HCT116 (cell line): ENCODE measurements at regions not wholly inside any gene's neighbourhood (a gene's known extent, or its start where the extent isn't known, plus 50 kb on each side); places are given as distances from the start of the nearest gene placed in this dataset.

Source experiments
- ATAC-seq: fragments of 200-7000 bp; cut with Tn5 transposase; 2 replicates; pipeline ENCODE4 v1.9.1; 2020; ENCODE audit warnings: mild to moderate bottlenecking, moderate library complexity
- BruUV-seq: library from RNA; stranded (reverse); fragments of 400-500 nt; replicated peaks from 2 replicates; lab custom pipeline; 2021; lab: Mats Ljungman, UMichigan
- CTCF ChIA-PET: fragments of 300-600 bp; sonication (Branson Sonifier 250); formaldehyde crosslinking; loops from one replicate; lab custom pipeline; 2021; ENCODE audit warnings: antibody characterized with exemption; lab: Charles Lee
- POLR2A ChIA-PET: fragments of 300-600, 350-600 bp; sonication (Branson Sonifier 250); formaldehyde crosslinking; loops from one replicate; lab custom pipeline; 2021; ENCODE audit warnings: antibody characterized with exemption; lab: Charles Lee
- RAD21 ChIA-PET, 2 experiments: fragments of 300-600 bp; sonication (Branson Sonifier 250); formaldehyde crosslinking; loops; one replicate each; lab custom pipeline; 2023; ENCODE audit warnings: low total read pairs in 2 of 2; ENCODE audit not compliant: uncharacterized antibody in 2 of 2, unreplicated experiment in 2 of 2, low non-redundant PET in 1 of 2; lab: Charles Lee
- DNase-seq: peaks from one replicate; pipeline ENCODE4 v3.0.0-alpha.2; 2010; ENCODE audit warnings: low read depth, low spot score
- H2AFZ ChIP-seq: fragments of 200-600 bp; shearing (Covaris generic), sonication (generic); 2 replicates; pipeline ENCODE4 v1.6.1; 2017; ENCODE audit warnings: low read depth, mixed run types, mixed read lengths, antibody characterized with exemption, low read length; ENCODE audit not compliant: poor library complexity, severe bottlenecking
- H3K27ac ChIP-seq: 2 replicates; pipeline ENCODE4 v1.5.1; 2012; ENCODE audit warnings: low read depth, low read length
- H3K27me3 ChIP-seq: fragments of 200-600 bp; sonication (generic); 2 replicates; pipeline ENCODE4 v1.6.1; 2016; ENCODE audit warnings: mixed run types, low read length, mixed read lengths; ENCODE audit not compliant: insufficient read depth
- H3K36me3 ChIP-seq, 2 experiments: fragments of 200-500 bp in 1 of 2; fragments of 200-600 bp in 1 of 2; sonication (Bioruptor generic) in 1 of 2; sonication (generic) in 1 of 2; 2 replicates each; pipeline versions ENCODE4 v1.5.1 to v1.6.1; 2014 to 2016; ENCODE audit warnings: low read length in 2 of 2, inconsistent platforms in 1 of 2, mixed read lengths in 1 of 2, mixed run types in 1 of 2; ENCODE audit not compliant: insufficient read depth in 2 of 2, control insufficient read depth in 1 of 2
- H3K4me1 ChIP-seq, 2 experiments: fragments of 200-600 bp in 1 of 2; sonication (generic) in 1 of 2; 2 replicates each; pipeline versions ENCODE4 v1.5.1 to v1.6.1; 2012 to 2017; ENCODE audit warnings: low read length in 2 of 2, inconsistent platforms in 1 of 2, mild to moderate bottlenecking in 1 of 2, mixed read lengths in 1 of 2, mixed run types in 1 of 2, moderate library complexity in 1 of 2; ENCODE audit not compliant: insufficient read depth in 2 of 2, control insufficient read depth in 1 of 2
- H3K4me2 ChIP-seq: fragments of 200-600 bp; sonication (generic); 2 replicates; pipeline ENCODE4 v1.6.1; 2017; ENCODE audit warnings: mixed run types, low read length, mixed read lengths
- H3K4me3 ChIP-seq, 2 experiments: fragments of 200-600 bp in 1 of 2; sonication (generic) in 1 of 2; replicated peaks in 1 of 2; 2 replicates each; pipeline ENCODE4 v1.5.1; 2011 to 2016; ENCODE audit warnings: low read length in 2 of 2, control low read depth in 1 of 2, low read depth in 1 of 2, mild to moderate bottlenecking in 1 of 2, mixed read lengths in 1 of 2, mixed run types in 1 of 2
- H3K79me2 ChIP-seq: fragments of 200-600 bp; sonication (generic); 2 replicates; pipeline ENCODE4 v1.6.1; 2017; ENCODE audit warnings: mild to moderate bottlenecking, mixed run types, low read length, moderate library complexity, mixed read lengths; ENCODE audit not compliant: insufficient read depth
- H3K9ac ChIP-seq: fragments of 200-600 bp; sonication (generic); 2 replicates; pipeline ENCODE4 v1.6.1; 2016; ENCODE audit warnings: low read length, mixed read lengths
- H3K9me2 ChIP-seq: fragments of 200-600 bp; sonication (generic), shearing (Covaris generic); 2 replicates; pipeline ENCODE4 v1.6.1; 2017; ENCODE audit warnings: mixed run types, mild to moderate bottlenecking, moderate library complexity; ENCODE audit not compliant: insufficient read depth
- H3K9me3 ChIP-seq, 2 experiments: fragments of 200-500 bp in 1 of 2; fragments of 200-600 bp in 1 of 2; sonication (Bioruptor generic) in 1 of 2; sonication (generic) in 1 of 2; 2 replicates each; pipeline ENCODE4 v1.6.1; 2014 to 2017; ENCODE audit warnings: low read length in 2 of 2, mixed read lengths in 2 of 2, inconsistent platforms in 1 of 2, low read depth in 1 of 2, mild to moderate bottlenecking in 1 of 2, mixed run types in 1 of 2, moderate library complexity in 1 of 2; ENCODE audit not compliant: control insufficient read depth in 1 of 2, insufficient read depth in 1 of 2
- H4K20me1 ChIP-seq: fragments of 200-600 bp; sonication (generic), shearing (Covaris generic); 2 replicates; pipeline ENCODE4 v1.6.1; 2017; ENCODE audit warnings: mixed run types, mild to moderate bottlenecking, moderate library complexity; ENCODE audit not compliant: insufficient read depth
- EGR1 ChIP-seq: IDR thresholded peaks from 2 replicates; pipeline ENCODE4 v1.6.1; 2012; ENCODE audit warnings: low read depth
- EZH2phosphoT487 ChIP-seq: fragments of 200-600 bp; IDR thresholded peaks from 2 replicates; pipeline ENCODE4 v1.6.1; 2018; ENCODE audit warnings: antibody characterized with exemption, borderline replicate concordance
- FOSL1 ChIP-seq: IDR thresholded peaks from 2 replicates; pipeline ENCODE4 v1.6.1; 2012; ENCODE audit warnings: low read depth
- MAX ChIP-seq: IDR thresholded peaks from 2 replicates; pipeline ENCODE4 v1.6.1; 2012
- POLR2A ChIP-seq: IDR thresholded peaks from 2 replicates; pipeline ENCODE4 v1.7.0; 2011; ENCODE audit warnings: borderline replicate concordance; ENCODE audit not compliant: insufficient read depth, insufficient read length; ENCODE audit errors: extremely low read depth
- POLR2AphosphoS5 ChIP-seq: IDR thresholded peaks from 2 replicates; pipeline ENCODE4 v1.6.1; 2011; ENCODE audit warnings: mild to moderate bottlenecking, low read depth, low read length, moderate library complexity
- RAD21 ChIP-seq: IDR thresholded peaks from 2 replicates; pipeline ENCODE4 v1.6.1; 2012; ENCODE audit warnings: low read depth, mild to moderate bottlenecking
- SIN3A ChIP-seq: IDR thresholded peaks from 2 replicates; pipeline ENCODE4 v1.6.1; 2012; ENCODE audit warnings: low read depth
- SP1 ChIP-seq: IDR thresholded peaks from 2 replicates; pipeline ENCODE4 v1.6.1; 2012; ENCODE audit warnings: low read depth
- TCF7L2 ChIP-seq: IDR thresholded peaks from 2 replicates; pipeline ENCODE4 v1.7.0; 2011; ENCODE audit warnings: borderline replicate concordance, inconsistent platforms; ENCODE audit not compliant: insufficient read depth, insufficient read length; ENCODE audit errors: extremely low read depth
- ZFX ChIP-seq: fragments of 450-650 bp; IDR thresholded peaks from 2 replicates; pipeline ENCODE4 v1.6.1; 2017
- intact Hi-C: fragments of 100-400 bp; cut with micrococcal nuclease; formaldehyde crosslinking; loops from 2 replicates; pipeline ENCODE4 v1.10.0; 2022
- TF ChIP-seq, protein P1 (sequence below): IDR thresholded peaks from 2 replicates; pipeline ENCODE4 v1.6.1; 2011; ENCODE audit warnings: mild to moderate bottlenecking, low read length, moderate library complexity; ENCODE audit not compliant: insufficient replicate concordance; ENCODE audit errors: extremely low read depth

DNA sequence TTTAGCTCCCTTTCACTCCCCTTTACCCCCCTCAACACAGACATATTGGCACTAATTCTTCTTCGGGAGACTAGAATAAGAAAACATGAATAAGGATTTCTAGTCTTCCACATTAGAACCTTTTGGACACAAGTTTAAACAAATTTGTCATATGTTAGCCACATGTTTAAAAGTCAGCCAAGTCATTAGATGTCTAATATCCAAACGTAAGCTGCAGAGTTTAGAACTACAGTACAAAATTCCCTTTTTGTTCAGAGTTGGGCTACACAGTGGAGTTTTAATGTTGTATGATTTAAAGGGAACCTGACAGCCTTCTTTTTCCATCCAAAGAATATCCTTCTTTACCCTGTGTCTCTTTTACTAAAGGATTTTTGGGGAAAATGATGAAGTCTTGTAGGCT, 79.8 kb downstream of the PDE6H start:
- RAD21 ChIA-PET = no interaction called here
- Histone ChIP-seq H3K4me2 (no peak overlapping the region), H3K36me3 (no peaks in the 10 kb centered on the region)
- TF ChIP-seq EZH2phosphoT487 (no peak), SIN3A (no peak), EGR1 (no peak), FOSL1 (no peak), TCF7L2 (no peak), SP1 (no peak), POLR2AphosphoS5 (no peak), MAX (no peak), POLR2A (no peak), ZFX (no peak), RAD21 (no peak)
- TF ChIP-seq, protein P1, sequence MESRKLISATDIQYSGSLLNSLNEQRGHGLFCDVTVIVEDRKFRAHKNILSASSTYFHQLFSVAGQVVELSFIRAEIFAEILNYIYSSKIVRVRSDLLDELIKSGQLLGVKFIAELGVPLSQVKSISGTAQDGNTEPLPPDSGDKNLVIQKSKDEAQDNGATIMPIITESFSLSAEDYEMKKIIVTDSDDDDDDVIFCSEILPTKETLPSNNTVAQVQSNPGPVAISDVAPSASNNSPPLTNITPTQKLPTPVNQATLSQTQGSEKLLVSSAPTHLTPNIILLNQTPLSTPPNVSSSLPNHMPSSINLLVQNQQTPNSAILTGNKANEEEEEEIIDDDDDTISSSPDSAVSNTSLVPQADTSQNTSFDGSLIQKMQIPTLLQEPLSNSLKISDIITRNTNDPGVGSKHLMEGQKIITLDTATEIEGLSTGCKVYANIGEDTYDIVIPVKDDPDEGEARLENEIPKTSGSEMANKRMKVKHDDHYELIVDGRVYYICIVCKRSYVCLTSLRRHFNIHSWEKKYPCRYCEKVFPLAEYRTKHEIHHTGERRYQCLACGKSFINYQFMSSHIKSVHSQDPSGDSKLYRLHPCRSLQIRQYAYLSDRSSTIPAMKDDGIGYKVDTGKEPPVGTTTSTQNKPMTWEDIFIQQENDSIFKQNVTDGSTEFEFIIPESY = no peak
- TF ChIP-seq, all 23 proteins: peak for 0
- no peak for ATAC-seq
- ChIA-PET CTCF (no interaction called here), POLR2A (no interaction called here)
- Histone ChIP-seq H3K79me2 (no peaks in the 10 kb centered on the region), H2AFZ (no peak overlapping the region), H3K4me1 (no peaks in the 10 kb centered on the region), H3K9me3 (no peaks in the 10 kb centered on the region), H3K4me3 (no peak overlapping the region), H3K9me2 (no peaks in the 10 kb centered on the region), H3K27ac (no peak overlapping the region), H3K27me3 (peaks cover 81% of the 10 kb centered on the region), H3K9ac (no peak overlapping the region), H4K20me1 (no peaks in the 10 kb centered on the region)
- intact Hi-C loops = no loop called here
- BruUV-seq = no TSS peak
- DNase-seq = no peak
